LNCAP (cell line): ENCODE measurements at regions not wholly inside any gene's neighbourhood (a gene's known extent, or its start where the extent isn't known, plus 50 kb on each side); places are given as distances from the start of the nearest gene placed in this dataset.

ENCODE experiments used
- TF ChIP-seq, protein P1 (sequence below): fragments of 450-650 bp; IDR thresholded peaks from 2 replicates; pipeline ENCODE4 v1.5.1; 2017; ENCODE audit warnings: mild to moderate bottlenecking

GRCh38 chr17:5635949-5636348, 51.6 kb upstream of the NLRP1 start:
- TF ChIP-seq, protein P1, sequence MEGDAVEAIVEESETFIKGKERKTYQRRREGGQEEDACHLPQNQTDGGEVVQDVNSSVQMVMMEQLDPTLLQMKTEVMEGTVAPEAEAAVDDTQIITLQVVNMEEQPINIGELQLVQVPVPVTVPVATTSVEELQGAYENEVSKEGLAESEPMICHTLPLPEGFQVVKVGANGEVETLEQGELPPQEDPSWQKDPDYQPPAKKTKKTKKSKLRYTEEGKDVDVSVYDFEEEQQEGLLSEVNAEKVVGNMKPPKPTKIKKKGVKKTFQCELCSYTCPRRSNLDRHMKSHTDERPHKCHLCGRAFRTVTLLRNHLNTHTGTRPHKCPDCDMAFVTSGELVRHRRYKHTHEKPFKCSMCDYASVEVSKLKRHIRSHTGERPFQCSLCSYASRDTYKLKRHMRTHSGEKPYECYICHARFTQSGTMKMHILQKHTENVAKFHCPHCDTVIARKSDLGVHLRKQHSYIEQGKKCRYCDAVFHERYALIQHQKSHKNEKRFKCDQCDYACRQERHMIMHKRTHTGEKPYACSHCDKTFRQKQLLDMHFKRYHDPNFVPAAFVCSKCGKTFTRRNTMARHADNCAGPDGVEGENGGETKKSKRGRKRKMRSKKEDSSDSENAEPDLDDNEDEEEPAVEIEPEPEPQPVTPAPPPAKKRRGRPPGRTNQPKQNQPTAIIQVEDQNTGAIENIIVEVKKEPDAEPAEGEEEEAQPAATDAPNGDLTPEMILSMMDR = no peak

DNA sequence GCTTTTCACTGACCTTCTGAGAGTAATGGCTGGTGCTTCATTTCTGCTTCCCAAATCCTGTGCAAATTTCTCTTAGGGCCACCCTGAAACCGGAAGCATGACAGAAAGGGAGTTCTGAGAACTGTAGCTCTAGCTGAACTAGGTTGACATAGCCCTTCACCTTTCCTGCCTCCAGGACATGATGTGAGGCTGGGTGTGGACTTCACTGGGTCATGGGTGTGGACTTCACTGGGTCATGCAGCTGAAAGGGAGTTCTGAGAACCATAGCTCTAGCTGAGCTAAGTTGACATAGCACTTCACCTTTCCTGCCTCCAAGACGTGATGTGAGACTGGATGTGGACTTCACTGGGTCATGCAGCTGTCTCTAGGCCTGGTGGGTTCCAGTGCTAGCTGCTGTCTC, 54.3 kb upstream of the NLRP1 start:
- TF ChIP-seq, protein P1 = no peak

DNA sequence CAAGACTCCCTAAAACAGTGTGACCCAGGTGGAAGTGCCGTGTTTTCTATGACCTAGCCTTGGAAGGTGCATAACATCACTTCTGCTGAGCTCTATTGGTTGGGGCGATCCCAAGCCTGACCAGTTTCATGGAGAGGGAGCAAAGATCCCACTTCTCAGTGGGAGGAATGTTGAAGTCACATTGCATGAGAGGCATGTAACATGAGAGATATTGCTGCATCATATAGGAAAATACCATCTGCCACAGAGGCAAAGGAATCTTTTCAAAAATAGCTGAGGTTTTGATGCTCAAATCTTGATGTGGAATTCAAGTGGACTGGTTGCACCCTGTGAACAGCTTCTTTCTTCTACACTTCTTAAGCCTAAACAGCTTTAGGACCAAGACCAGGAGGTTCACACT, 56.4 kb upstream of the NLRP1 start:
- TF ChIP-seq, protein P1 = no peak

DNA sequence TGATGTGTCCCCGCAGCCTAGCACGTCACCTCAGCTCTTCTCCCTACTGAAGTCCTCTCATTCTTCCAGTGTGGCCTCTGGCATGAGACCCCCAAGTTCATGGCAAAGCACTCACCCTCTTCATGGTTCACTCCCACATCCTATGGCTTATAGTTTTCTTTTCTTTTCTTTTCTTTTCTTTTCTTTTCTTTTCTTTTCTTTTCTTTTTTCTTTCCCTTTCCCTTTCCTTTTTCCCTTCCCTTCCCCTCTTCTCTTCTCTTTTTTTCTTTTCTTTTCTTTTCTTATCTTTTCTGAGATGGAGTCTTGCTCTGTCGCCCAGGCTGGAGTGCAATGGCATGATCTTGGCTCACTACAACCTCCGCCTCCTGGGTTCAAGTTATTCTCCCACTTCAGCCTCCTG, 58.4 kb upstream of the NLRP1 start:
- TF ChIP-seq, protein P1 = no peak

- TF ChIP-seq, protein P1 = no peak
Measured at GRCh38 chr17:5644065-5644464, 59.8 kb upstream of the NLRP1 start.

DNA sequence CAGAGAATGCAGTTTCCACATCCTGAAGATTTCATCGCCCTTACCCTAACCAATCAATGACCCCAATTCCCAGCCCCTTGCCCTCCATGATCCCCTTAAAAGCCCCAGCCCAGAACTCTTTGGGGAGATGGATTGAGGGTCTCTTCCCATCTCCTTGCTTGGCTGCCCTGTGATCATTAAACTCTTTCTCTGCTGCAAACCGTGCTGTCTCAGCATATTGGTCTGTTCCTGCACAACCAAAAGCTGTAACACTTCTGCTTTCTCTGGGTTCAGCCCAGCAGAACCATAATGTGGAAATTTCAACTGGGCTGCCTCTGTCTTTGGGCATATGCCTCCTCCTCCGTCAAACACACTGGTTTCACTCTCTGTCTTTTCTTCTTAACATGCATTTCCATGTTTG, 67.0 kb upstream of the NLRP1 start:
- TF ChIP-seq, protein P1 = no peak

DNA sequence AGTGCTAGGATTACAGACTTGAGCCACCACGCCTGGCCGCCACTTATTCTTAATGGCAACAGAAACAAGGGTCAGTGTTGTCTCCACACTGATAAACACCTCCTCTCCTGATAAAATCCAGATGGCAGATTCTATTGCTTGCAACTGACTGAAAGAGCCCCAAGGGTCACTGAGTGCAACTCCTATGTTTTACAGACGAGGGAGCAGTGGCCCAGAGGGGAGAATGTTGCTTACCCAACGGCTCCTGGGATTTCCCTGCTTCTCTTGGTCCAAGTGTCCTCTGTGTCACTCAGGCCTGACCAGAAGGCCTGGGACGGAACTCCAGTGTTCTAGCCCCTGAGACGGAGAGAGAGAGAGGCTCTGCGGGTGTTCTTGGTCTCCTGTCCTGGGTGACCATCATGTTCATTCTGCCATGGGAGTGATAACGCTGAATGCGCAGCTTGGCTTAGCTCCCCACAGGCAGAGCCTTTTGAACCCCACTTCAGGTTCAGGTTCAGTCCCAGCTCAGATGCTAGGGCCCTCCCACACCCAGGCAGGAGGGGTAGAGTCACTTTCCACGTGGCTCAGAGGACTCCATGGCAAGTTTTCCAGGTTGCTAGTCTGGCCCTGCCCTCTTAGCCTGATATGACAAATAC, 77.3 kb upstream of the NLRP1 start:
- TF ChIP-seq, protein P1 = no peak

- TF ChIP-seq, protein P1 = no peak
Measured at GRCh38 chr17:5662409-5663085, 78.2 kb upstream of the NLRP1 start.
